ENCODE measurements at regions not wholly inside any gene's neighbourhood (a gene's known extent, or its start where the extent isn't known, plus 50 kb on each side); places are given as distances from the start of the nearest gene placed in this dataset.

DNA sequence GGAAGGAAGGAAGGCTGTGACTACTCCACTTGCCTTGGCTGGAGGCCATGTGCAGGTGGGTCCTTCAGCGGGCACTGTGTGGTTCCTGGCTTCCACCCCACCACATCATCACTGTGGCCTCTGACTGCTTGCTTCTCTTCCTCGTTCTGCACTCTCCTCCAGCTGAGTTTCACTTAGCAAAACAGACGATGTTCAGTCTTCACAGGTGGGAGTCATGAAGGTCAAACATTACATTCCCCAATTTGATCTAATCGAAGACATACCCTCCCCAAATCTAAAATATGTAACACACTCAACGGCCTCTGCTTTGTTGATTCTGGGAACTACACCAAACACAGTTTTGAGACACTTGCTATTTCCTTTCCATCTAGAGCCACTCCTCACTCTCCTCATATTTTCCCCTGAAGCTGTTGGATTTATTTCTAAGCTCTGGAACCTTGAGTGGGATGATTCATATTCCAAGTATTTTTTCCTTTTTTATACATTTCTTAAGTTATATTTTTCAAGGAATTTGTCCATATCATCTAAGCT is 132.5 kb upstream of the FOXA2 start:
- no peak for TF ChIP-seq POLR2AphosphoS5 (IDR thresholded peaks at IDR 0.05; ENCODE audit: insufficient read depth in 1 of 2, low read depth in 1 of 2)
- TF ChIP-seq, protein P1, sequence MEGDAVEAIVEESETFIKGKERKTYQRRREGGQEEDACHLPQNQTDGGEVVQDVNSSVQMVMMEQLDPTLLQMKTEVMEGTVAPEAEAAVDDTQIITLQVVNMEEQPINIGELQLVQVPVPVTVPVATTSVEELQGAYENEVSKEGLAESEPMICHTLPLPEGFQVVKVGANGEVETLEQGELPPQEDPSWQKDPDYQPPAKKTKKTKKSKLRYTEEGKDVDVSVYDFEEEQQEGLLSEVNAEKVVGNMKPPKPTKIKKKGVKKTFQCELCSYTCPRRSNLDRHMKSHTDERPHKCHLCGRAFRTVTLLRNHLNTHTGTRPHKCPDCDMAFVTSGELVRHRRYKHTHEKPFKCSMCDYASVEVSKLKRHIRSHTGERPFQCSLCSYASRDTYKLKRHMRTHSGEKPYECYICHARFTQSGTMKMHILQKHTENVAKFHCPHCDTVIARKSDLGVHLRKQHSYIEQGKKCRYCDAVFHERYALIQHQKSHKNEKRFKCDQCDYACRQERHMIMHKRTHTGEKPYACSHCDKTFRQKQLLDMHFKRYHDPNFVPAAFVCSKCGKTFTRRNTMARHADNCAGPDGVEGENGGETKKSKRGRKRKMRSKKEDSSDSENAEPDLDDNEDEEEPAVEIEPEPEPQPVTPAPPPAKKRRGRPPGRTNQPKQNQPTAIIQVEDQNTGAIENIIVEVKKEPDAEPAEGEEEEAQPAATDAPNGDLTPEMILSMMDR (IDR thresholded peaks at IDR 0.05), result no peak
- TF ChIP-seq POLR2A (IDR thresholded peaks at IDR 0.05), result no peak
